ENCODE measurements at regions not wholly inside any gene's neighbourhood (a gene's known extent, or its start where the extent isn't known, plus 50 kb on each side); places are given as distances from the start of the nearest gene placed in this dataset.
"Not testable (repeated sequence)": the region's sequence is repeated elsewhere in the genome, so short reads cannot be mapped to it uniquely, and the experiment has no call there.

- Mint-ChIP-seq H3K27ac (no peak overlapping the region), H3K27me3 (peaks cover 4% of the 10 kb centered on the region), H3K4me1 (peaks cover 0 to 1% (median 0%) of the 10 kb centered on the region in 4 donors), H3K36me3 (no peaks in the 10 kb centered on the region), H3K4me3 (no peak overlapping the region), H3K9me3 (peaks cover 5 to 29% (median 15%) of the 10 kb centered on the region in 7 donors)
- H3K27me3 ChIP-seq (ENCODE audit: control insufficient read depth, insufficient read depth, low read length) = no peaks in the 10 kb centered on the region
- H3K36me3 ChIP-seq (ENCODE audit: control insufficient read depth, insufficient read depth, low read length) = no peaks in the 10 kb centered on the region
- no peak overlapping the region for H3K27ac ChIP-seq (ENCODE audit: insufficient read depth, low read length, poor library complexity, severe bottlenecking)
- ATAC-seq (ENCODE audit: low read depth in 2 of 2) = no peak
- H3K4me3 ChIP-seq (ENCODE audit: low read depth, low read length) = no peak overlapping the region
- H3K9me3 ChIP-seq (ENCODE audit: control insufficient read depth in 2 of 2, low read length in 2 of 2) = peaks cover 5 to 9% of the 10 kb centered on the region in 2 experiments
- DNase-seq = no peak
- no peaks in the 10 kb centered on the region for H3K4me1 ChIP-seq (ENCODE audit: control insufficient read depth, insufficient read depth, low read length, poor library complexity, severe bottlenecking)
Observed at GRCh38 chr13:59435024-59435423, 728.7 kb downstream of the DIAPH3 start.

GRCh38 chr13:59437544-59438301 lies 726.0 kb downstream of the DIAPH3 start:
- H3K27me3 Mint-ChIP-seq = peaks cover 4% of the 10 kb centered on the region
- no peak for DNase-seq
- no peak overlapping the region for H3K27ac Mint-ChIP-seq
- peaks cover 0 to 8% (median 0%) of the 10 kb centered on the region in 4 donors for H3K4me1 Mint-ChIP-seq
- no peak for ATAC-seq (ENCODE audit: low read depth in 2 of 2)
- H3K27me3 ChIP-seq (ENCODE audit: control insufficient read depth, insufficient read depth, low read length) = no peaks in the 10 kb centered on the region
- H3K4me3 Mint-ChIP-seq = no peak overlapping the region
- no peak overlapping the region for H3K4me3 ChIP-seq (ENCODE audit: low read depth, low read length)
- H3K27ac ChIP-seq (ENCODE audit: insufficient read depth, low read length, poor library complexity, severe bottlenecking) = no peak overlapping the region
- peaks cover 5 to 9% of the 10 kb centered on the region in 2 experiments for H3K9me3 ChIP-seq (ENCODE audit: control insufficient read depth in 2 of 2, low read length in 2 of 2)
- H3K36me3 Mint-ChIP-seq = no peaks in the 10 kb centered on the region
- peaks cover 5 to 19% (median 13%) of the 10 kb centered on the region in 7 donors for H3K9me3 Mint-ChIP-seq
- no peaks in the 10 kb centered on the region for H3K36me3 ChIP-seq (ENCODE audit: control insufficient read depth, insufficient read depth, low read length)
- no peaks in the 10 kb centered on the region for H3K4me1 ChIP-seq (ENCODE audit: control insufficient read depth, insufficient read depth, low read length, poor library complexity, severe bottlenecking)

GRCh38 chr13:59439776-59440428 lies 723.8 kb downstream of the DIAPH3 start:
- H3K4me1 ChIP-seq (ENCODE audit: control insufficient read depth, insufficient read depth, low read length, poor library complexity, severe bottlenecking) = no peaks in the 10 kb centered on the region
- H3K27me3 ChIP-seq (ENCODE audit: control insufficient read depth, insufficient read depth, low read length) = no peaks in the 10 kb centered on the region
- peaks cover 0 to 3% (median 0%) of the 10 kb centered on the region in 7 donors for H3K9me3 Mint-ChIP-seq
- ATAC-seq (ENCODE audit: low read depth in 2 of 2) = no peak
- no peak for DNase-seq
- H3K9me3 ChIP-seq (ENCODE audit: control insufficient read depth in 2 of 2, low read length in 2 of 2) = no peaks in the 10 kb centered on the region
- no peaks in the 10 kb centered on the region for H3K36me3 ChIP-seq (ENCODE audit: control insufficient read depth, insufficient read depth, low read length)
- H3K27me3 Mint-ChIP-seq = peaks cover 4% of the 10 kb centered on the region
- H3K36me3 Mint-ChIP-seq = no peaks in the 10 kb centered on the region
- peaks cover 0 to 8% (median 0%) of the 10 kb centered on the region in 4 donors for H3K4me1 Mint-ChIP-seq
- no peak overlapping the region for H3K27ac ChIP-seq (ENCODE audit: insufficient read depth, low read length, poor library complexity, severe bottlenecking)
- no peak overlapping the region for H3K4me3 ChIP-seq (ENCODE audit: low read depth, low read length)
- H3K4me3 Mint-ChIP-seq = no peak overlapping the region
- no peak overlapping the region for H3K27ac Mint-ChIP-seq

GRCh38 chr13:59441068-59441467 lies 722.7 kb downstream of the DIAPH3 start:
- not testable (repeated sequence) for H3K27me3 Mint-ChIP-seq; ATAC-seq (ENCODE audit: low read depth in 2 of 2); H3K27ac Mint-ChIP-seq

GRCh38 chr13:59441596-59442280 lies 722.0 kb downstream of the DIAPH3 start:
- Mint-ChIP-seq H3K4me1 (peaks cover 0 to 8% (median 0%) of the 10 kb centered on the region in 4 donors), H3K27me3 (peaks cover 2% of the 10 kb centered on the region), H3K9me3 (peaks cover 0 to under 1% (median 0%) of the 10 kb centered on the region in 7 donors), H3K27ac (no peak overlapping the region), H3K4me3 (peak overlapping the region in 1 of 4 donors; percentile 46), H3K36me3 (no peaks in the 10 kb centered on the region)
- Histone ChIP-seq H3K27me3 (ENCODE audit: control insufficient read depth, insufficient read depth, low read length) (no peaks in the 10 kb centered on the region), H3K9me3 (ENCODE audit: control insufficient read depth in 2 of 2, low read length in 2 of 2) (no peaks in the 10 kb centered on the region), H3K4me1 (ENCODE audit: control insufficient read depth, insufficient read depth, low read length, poor library complexity, severe bottlenecking) (no peaks in the 10 kb centered on the region), H3K27ac (ENCODE audit: insufficient read depth, low read length, poor library complexity, severe bottlenecking) (no peak overlapping the region), H3K36me3 (ENCODE audit: control insufficient read depth, insufficient read depth, low read length) (no peaks in the 10 kb centered on the region), H3K4me3 (ENCODE audit: low read depth, low read length) (no peak overlapping the region)
- ATAC-seq (ENCODE audit: low read depth in 2 of 2) = no peak
- no peak for DNase-seq

More at GRCh38 chr13:59441068-59441467, 722.7 kb downstream of the DIAPH3 start:
- not testable (repeated sequence) for H3K9me3 Mint-ChIP-seq; H3K27ac ChIP-seq (ENCODE audit: insufficient read depth, low read length, poor library complexity, severe bottlenecking); H3K4me1 Mint-ChIP-seq; H3K36me3 ChIP-seq (ENCODE audit: control insufficient read depth, insufficient read depth, low read length); H3K36me3 Mint-ChIP-seq; H3K4me3 ChIP-seq (ENCODE audit: low read depth, low read length); H3K9me3 ChIP-seq (ENCODE audit: control insufficient read depth in 2 of 2, low read length in 2 of 2); H3K4me1 ChIP-seq (ENCODE audit: control insufficient read depth, insufficient read depth, low read length, poor library complexity, severe bottlenecking); H3K27me3 ChIP-seq (ENCODE audit: control insufficient read depth, insufficient read depth, low read length)
- peak overlapping the region in 2 of 4 donors; percentile 19 to 46 for H3K4me3 Mint-ChIP-seq
- peak in 1 of 3 donors; percentile 4 for DNase-seq

- Histone ChIP-seq H3K4me3 (ENCODE audit: low read depth, low read length) (no peak overlapping the region), H3K9me3 (ENCODE audit: control insufficient read depth in 2 of 2, low read length in 2 of 2) (no peaks in the 10 kb centered on the region), H3K4me1 (ENCODE audit: control insufficient read depth, insufficient read depth, low read length, poor library complexity, severe bottlenecking) (no peaks in the 10 kb centered on the region), H3K36me3 (ENCODE audit: control insufficient read depth, insufficient read depth, low read length) (no peaks in the 10 kb centered on the region), H3K27me3 (ENCODE audit: control insufficient read depth, insufficient read depth, low read length) (no peaks in the 10 kb centered on the region), H3K27ac (ENCODE audit: insufficient read depth, low read length, poor library complexity, severe bottlenecking) (no peak overlapping the region)
- Mint-ChIP-seq H3K27ac (no peak overlapping the region), H3K36me3 (no peaks in the 10 kb centered on the region), H3K4me1 (peaks cover 0 to 8% (median 0%) of the 10 kb centered on the region in 4 donors), H3K9me3 (no peaks in the 10 kb centered on the region), H3K4me3 (no peak overlapping the region), H3K27me3 (no peaks in the 10 kb centered on the region)
- DNase-seq (no peak), ATAC-seq (ENCODE audit: low read depth in 2 of 2) (no peak)
Observed at GRCh38 chr13:59442461-59442860, 721.3 kb downstream of the DIAPH3 start.

- no peak overlapping the region for H3K27ac Mint-ChIP-seq
- Histone ChIP-seq H3K27me3 (ENCODE audit: control insufficient read depth, insufficient read depth, low read length) (no peaks in the 10 kb centered on the region), H3K4me3 (ENCODE audit: low read depth, low read length) (no peak overlapping the region), H3K4me1 (ENCODE audit: control insufficient read depth, insufficient read depth, low read length, poor library complexity, severe bottlenecking) (no peaks in the 10 kb centered on the region), H3K36me3 (ENCODE audit: control insufficient read depth, insufficient read depth, low read length) (no peaks in the 10 kb centered on the region), H3K27ac (ENCODE audit: insufficient read depth, low read length, poor library complexity, severe bottlenecking) (no peak overlapping the region), H3K9me3 (ENCODE audit: control insufficient read depth in 2 of 2, low read length in 2 of 2) (no peaks in the 10 kb centered on the region)
- no peak overlapping the region for H3K4me3 Mint-ChIP-seq
- H3K27me3 Mint-ChIP-seq = no peaks in the 10 kb centered on the region
- H3K36me3 Mint-ChIP-seq = no peaks in the 10 kb centered on the region
- H3K9me3 Mint-ChIP-seq = no peaks in the 10 kb centered on the region
- DNase-seq (no peak), ATAC-seq (ENCODE audit: low read depth in 2 of 2) (no peak)
- H3K4me1 Mint-ChIP-seq = peaks cover 0 to 8% (median 0%) of the 10 kb centered on the region in 4 donors
Observed at GRCh38 chr13:59442944-59443486, 720.7 kb downstream of the DIAPH3 start.
